ENCODE measurements at regions not wholly inside any gene's neighbourhood (a gene's known extent, or its start where the extent isn't known, plus 50 kb on each side); places are given as distances from the start of the nearest gene placed in this dataset.

DNA sequence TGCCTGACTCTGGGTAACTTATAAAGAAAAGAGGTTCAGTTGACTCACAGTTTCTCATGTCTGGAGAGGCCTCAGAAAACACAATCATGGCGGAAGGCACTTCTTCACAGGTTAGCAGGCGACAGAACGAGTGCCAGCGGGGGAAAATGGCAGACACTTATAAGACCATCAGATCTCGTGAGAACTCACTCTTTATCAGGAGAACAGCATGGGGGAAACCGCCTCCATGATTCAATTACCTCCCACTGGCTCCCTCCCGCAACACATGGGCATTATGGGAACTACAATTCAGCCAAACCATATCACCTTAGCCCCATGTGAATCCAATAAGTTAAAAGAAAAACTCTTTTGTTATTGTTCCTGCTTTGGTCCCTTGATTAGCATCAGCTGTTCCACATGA lies 725.2 kb downstream of the LRRIQ3 start:
- TF ChIP-seq, protein P1, sequence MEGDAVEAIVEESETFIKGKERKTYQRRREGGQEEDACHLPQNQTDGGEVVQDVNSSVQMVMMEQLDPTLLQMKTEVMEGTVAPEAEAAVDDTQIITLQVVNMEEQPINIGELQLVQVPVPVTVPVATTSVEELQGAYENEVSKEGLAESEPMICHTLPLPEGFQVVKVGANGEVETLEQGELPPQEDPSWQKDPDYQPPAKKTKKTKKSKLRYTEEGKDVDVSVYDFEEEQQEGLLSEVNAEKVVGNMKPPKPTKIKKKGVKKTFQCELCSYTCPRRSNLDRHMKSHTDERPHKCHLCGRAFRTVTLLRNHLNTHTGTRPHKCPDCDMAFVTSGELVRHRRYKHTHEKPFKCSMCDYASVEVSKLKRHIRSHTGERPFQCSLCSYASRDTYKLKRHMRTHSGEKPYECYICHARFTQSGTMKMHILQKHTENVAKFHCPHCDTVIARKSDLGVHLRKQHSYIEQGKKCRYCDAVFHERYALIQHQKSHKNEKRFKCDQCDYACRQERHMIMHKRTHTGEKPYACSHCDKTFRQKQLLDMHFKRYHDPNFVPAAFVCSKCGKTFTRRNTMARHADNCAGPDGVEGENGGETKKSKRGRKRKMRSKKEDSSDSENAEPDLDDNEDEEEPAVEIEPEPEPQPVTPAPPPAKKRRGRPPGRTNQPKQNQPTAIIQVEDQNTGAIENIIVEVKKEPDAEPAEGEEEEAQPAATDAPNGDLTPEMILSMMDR (IDR thresholded peaks at IDR 0.05) = no peak
- no peak for TF ChIP-seq POLR2A (IDR thresholded peaks at IDR 0.05)

Measured in adrenal gland (tissue), 5 donors.